GM12865 (cell line): ENCODE measurements at regions not wholly inside any gene's neighbourhood (a gene's known extent, or its start where the extent isn't known, plus 50 kb on each side); places are given as distances from the start of the nearest gene placed in this dataset.

Experiments
- DNase-seq: peaks from one replicate; pipeline ENCODE4 v3.0.0; 2010; ENCODE audit warnings: low read depth
- H3K4me3 ChIP-seq: 2 replicates; pipeline ENCODE4 v1.5.1; 2011; ENCODE audit warnings: mild to moderate bottlenecking, low read depth, low read length, control low read depth
- CTCF ChIP-seq: IDR thresholded peaks from 2 replicates; pipeline ENCODE4 v1.5.1; 2011; ENCODE audit warnings: low read length, control low read depth, low read depth, inconsistent platforms; ENCODE audit not compliant: insufficient read depth; ENCODE audit errors: missing control alignments

GRCh38 chr4:66655505-66655904 is 889.8 kb downstream of the CENPC start:
- DNase-seq: no peak
- H3K4me3 ChIP-seq: no peak overlapping the region
- no peak for TF ChIP-seq CTCF

GRCh38 chr4:66653937-66654336 is 891.4 kb downstream of the CENPC start:
- H3K4me3 ChIP-seq: no peak overlapping the region
- DNase-seq: no peak
- no peak for TF ChIP-seq CTCF

GRCh38 chr4:66649236-66649635 is 896.1 kb downstream of the CENPC start:
- no peak for TF ChIP-seq CTCF
- DNase-seq: no peak
- H3K4me3 ChIP-seq: no peak overlapping the region

GRCh38 chr4:66647926-66648325 is 897.4 kb downstream of the CENPC start:
- H3K4me3 ChIP-seq: no peak overlapping the region
- no peak for TF ChIP-seq CTCF
- DNase-seq: no peak

- no peak for DNase-seq
Measured at GRCh38 chr4:66647476-66647875, 897.8 kb downstream of the CENPC start.

GRCh38 chr4:66640233-66640990 is 904.9 kb downstream of the CENPC start:
- H3K4me3 ChIP-seq: no peak overlapping the region
- no peak for DNase-seq
- TF ChIP-seq CTCF: no peak

More at GRCh38 chr4:66647476-66647875, 897.8 kb downstream of the CENPC start:
- no peak overlapping the region for H3K4me3 ChIP-seq
- no peak for TF ChIP-seq CTCF

- TF ChIP-seq CTCF: no peak
- H3K4me3 ChIP-seq: no peak overlapping the region
- no peak for DNase-seq
Measured at GRCh38 chr4:66639361-66639760, 905.9 kb downstream of the CENPC start.
